SK-N-SH treated with all-trans-retinoic acid at 6 μM for 48 hours (cell line): ENCODE measurements at regions not wholly inside any gene's neighbourhood (a gene's known extent, or its start where the extent isn't known, plus 50 kb on each side); places are given as distances from the start of the nearest gene placed in this dataset.

Source experiments
- CSDC2 ChIP-seq: fragments of 250-450 bp; sonication (Bioruptor Pico); IDR thresholded peaks from 2 replicates; pipeline ENCODE4 v1.5.0; 2020; ENCODE audit warnings: mild to moderate bottlenecking, moderate library complexity
- PATZ1 ChIP-seq: fragments of 250-450 bp; sonication (Bioruptor Pico); IDR thresholded peaks from 2 replicates; pipeline ENCODE4 v1.8.0; 2020; ENCODE audit warnings: mild to moderate bottlenecking, moderate library complexity, borderline replicate concordance
- POU6F1 ChIP-seq: fragments of 250-450 bp; sonication (Bioruptor Pico); IDR thresholded peaks from 2 replicates; pipeline ENCODE4 v1.8.0; 2021; ENCODE audit warnings: low read depth, mild to moderate bottlenecking, moderate library complexity, borderline replicate concordance
- PPARA ChIP-seq: fragments of 250-450 bp; sonication (Bioruptor Pico); IDR thresholded peaks from 2 replicates; pipeline ENCODE4 v1.5.0; 2020; ENCODE audit warnings: mild to moderate bottlenecking, borderline replicate concordance
- RARB ChIP-seq: fragments of 250-450 bp; sonication (Bioruptor Pico); IDR thresholded peaks from 2 replicates; pipeline ENCODE4 v1.8.0; 2021; ENCODE audit warnings: mild to moderate bottlenecking, moderate library complexity
- ZFP30 ChIP-seq: fragments of 450-650 bp; formaldehyde crosslinking; IDR thresholded peaks from 2 replicates; pipeline ENCODE4 v1.5.0; 2022; ENCODE audit warnings: mild to moderate bottlenecking, moderate library complexity

GRCh38 chr15:77865106-77865610, 212.4 kb downstream of the TBC1D2B start:
- no peak for TF ChIP-seq CSDC2 (CRISPR knock-in tag)
- no peak for TF ChIP-seq PATZ1 (CRISPR knock-in tag)
- TF ChIP-seq RARB (CRISPR knock-in tag): no peak
- TF ChIP-seq ZFP30 (CRISPR knock-in tag): no peak
- no peak for TF ChIP-seq PPARA (CRISPR knock-in tag)
- no peak for TF ChIP-seq POU6F1 (CRISPR knock-in tag)
